Right atrium auricular region (tissue), 2 donors: ENCODE measurements at regions not wholly inside any gene's neighbourhood (a gene's known extent, or its start where the extent isn't known, plus 50 kb on each side); places are given as distances from the start of the nearest gene placed in this dataset.
"Not testable (repeated sequence)": the region's sequence is repeated elsewhere in the genome, so short reads cannot be mapped to it uniquely, and the experiment has no call there.

Experiments used
- DNase-seq: peaks from one replicate; pipeline ENCODE4 v3.0.0-alpha.2; 2019; ENCODE audit warnings: low spot score
- H3K27ac ChIP-seq, 2 donors: fragments of 200-600 bp; sonication (generic); 1 replicate in 1 of 2; 2 replicates in 1 of 2; pipeline ENCODE4 v1.5.1; 2016 to 2019
- H3K27me3 ChIP-seq, 2 donors: fragments of 200-600 bp; sonication (generic); one replicate each; pipeline versions ENCODE4 v1.5.1 to v1.6.0; 2017 to 2019
- H3K36me3 ChIP-seq: fragments of 200-600 bp; sonication (generic); one replicate; pipeline ENCODE4 v1.5.1; 2016
- H3K4me1 ChIP-seq, 2 donors: fragments of 200-600 bp; sonication (generic); one replicate each; pipeline versions ENCODE4 v1.5.1 to v1.6.0; 2017 to 2019
- H3K4me3 ChIP-seq, 2 donors: fragments of 200-600 bp; sonication (generic); 1 replicate in 1 of 2; 2 replicates in 1 of 2; pipeline ENCODE4 v1.5.1; 2017 to 2019; ENCODE audit warnings: mild to moderate bottlenecking in 1 of 2, moderate library complexity in 1 of 2
- H3K9me3 ChIP-seq, 2 donors: fragments of 200-600 bp; sonication (generic); one replicate each; pipeline ENCODE4 v1.5.1; 2019
- CTCF ChIP-seq, 2 donors: fragments of 200-600 bp; sonication (generic); IDR thresholded peaks; one replicate each; pipeline ENCODE4 v1.5.1; 2019; ENCODE audit warnings: antibody characterized with exemption in 2 of 2

DNA sequence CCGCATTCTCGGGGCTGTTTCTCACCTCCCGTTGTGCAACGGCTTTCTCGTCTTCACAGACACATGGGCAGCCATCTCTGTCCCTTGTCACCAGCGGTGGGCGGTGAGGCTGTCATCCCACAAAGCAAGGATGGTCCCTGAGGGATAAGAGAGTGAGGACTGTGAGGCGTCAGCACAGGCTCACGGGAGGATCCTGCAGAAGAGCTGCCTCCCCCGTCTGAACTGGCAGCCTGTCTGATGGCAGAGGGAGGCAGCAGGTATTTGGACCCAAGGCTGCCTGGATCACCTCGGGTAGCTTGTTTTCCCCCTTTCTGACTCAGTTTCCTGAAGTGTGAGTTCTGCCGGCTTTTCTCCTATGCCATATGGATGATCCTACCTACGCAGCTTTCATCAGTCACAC is 208.8 kb downstream of the LAT start:
- not testable (repeated sequence) for H3K27ac ChIP-seq, H3K9me3 ChIP-seq, H3K36me3 ChIP-seq, H3K4me3 ChIP-seq, H3K4me1 ChIP-seq, H3K27me3 ChIP-seq
- peak; percentile 55 for DNase-seq

- not testable (repeated sequence) for H3K27ac ChIP-seq, DNase-seq, H3K4me3 ChIP-seq, H3K27me3 ChIP-seq, H3K4me1 ChIP-seq, H3K36me3 ChIP-seq, H3K9me3 ChIP-seq
These were observed 208.4 kb downstream of the LAT start for GRCh38 chr16:29193248-29193574.

GRCh38 chr16:29192329-29193247 is 207.7 kb downstream of the LAT start:
- no peaks in the 10 kb centered on the region for H3K4me1 ChIP-seq
- TF ChIP-seq CTCF (IDR thresholded peaks at IDR 0.05): no peak
- H3K27me3 ChIP-seq: no peaks in the 10 kb centered on the region
- no peaks in the 10 kb centered on the region for H3K36me3 ChIP-seq
- DNase-seq: peak; percentile 52
- no peak overlapping the region for H3K27ac ChIP-seq
- no peaks in the 10 kb centered on the region for H3K9me3 ChIP-seq
- no peak overlapping the region for H3K4me3 ChIP-seq

DNA sequence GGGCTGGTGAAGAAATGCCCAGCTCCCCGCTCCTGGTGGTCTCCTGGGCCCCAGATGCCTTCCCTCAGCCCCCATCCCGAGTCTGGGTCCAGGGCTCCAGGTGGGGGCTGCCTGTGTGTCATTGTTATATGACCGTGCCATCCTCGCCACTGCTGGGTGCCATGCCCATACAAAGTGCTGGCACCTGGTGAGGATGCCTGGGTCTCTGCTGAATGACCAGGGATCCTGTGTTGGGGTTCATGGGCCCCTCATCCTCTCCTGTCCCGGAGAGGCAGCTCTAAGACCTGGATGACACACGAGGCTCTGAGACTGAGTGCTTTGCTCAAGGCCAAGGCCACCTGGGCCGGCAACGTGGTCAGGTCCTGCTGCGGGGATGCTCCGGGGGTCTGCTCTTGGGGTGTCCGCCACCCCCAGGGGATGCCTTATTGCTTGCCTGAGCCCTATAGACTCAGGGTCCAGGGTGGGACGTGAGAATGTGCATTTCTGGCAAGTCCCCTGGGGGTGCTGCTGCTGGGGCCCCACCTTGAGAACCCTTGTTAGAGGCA is 206.9 kb downstream of the LAT start:
- peak; percentile 23 for DNase-seq
- not testable (repeated sequence) for H3K36me3 ChIP-seq, H3K27ac ChIP-seq

GRCh38 chr16:29190553-29191431 is 205.9 kb downstream of the LAT start:
- not testable (repeated sequence) for H3K4me1 ChIP-seq, H3K27ac ChIP-seq, H3K4me3 ChIP-seq, H3K9me3 ChIP-seq, H3K27me3 ChIP-seq, H3K36me3 ChIP-seq
- DNase-seq: peak; percentile 54

More for the DNA sequence above, 206.9 kb downstream of the LAT start:
- not testable (repeated sequence) for H3K27me3 ChIP-seq, H3K4me3 ChIP-seq, H3K4me1 ChIP-seq, H3K9me3 ChIP-seq

DNA sequence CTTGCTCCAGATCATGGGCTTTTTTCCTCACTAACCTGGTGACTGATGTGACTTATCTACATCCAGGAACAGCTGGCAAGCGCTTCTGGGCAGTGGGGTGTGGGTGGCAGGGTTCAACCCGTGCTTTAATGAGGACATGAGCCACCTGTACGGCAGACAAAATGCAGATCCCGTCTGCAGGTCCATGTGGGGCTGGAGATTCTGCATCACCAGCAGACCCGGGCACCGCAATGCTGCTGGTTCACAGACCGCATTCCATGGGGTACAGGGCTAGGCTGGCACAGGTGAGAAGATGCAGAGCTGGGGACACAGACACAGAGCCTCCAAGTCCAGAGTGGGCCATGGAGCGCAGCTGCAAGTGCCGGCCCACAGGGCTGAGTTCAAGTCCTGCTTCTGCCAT is 204.0 kb downstream of the LAT start:
- H3K4me3 ChIP-seq, H3K9me3 ChIP-seq, H3K27ac ChIP-seq, H3K27me3 ChIP-seq, DNase-seq, H3K36me3 ChIP-seq: not testable (repeated sequence)
- peaks cover 0 to 21% of the 10 kb centered on the region in 2 donors for H3K4me1 ChIP-seq

DNA sequence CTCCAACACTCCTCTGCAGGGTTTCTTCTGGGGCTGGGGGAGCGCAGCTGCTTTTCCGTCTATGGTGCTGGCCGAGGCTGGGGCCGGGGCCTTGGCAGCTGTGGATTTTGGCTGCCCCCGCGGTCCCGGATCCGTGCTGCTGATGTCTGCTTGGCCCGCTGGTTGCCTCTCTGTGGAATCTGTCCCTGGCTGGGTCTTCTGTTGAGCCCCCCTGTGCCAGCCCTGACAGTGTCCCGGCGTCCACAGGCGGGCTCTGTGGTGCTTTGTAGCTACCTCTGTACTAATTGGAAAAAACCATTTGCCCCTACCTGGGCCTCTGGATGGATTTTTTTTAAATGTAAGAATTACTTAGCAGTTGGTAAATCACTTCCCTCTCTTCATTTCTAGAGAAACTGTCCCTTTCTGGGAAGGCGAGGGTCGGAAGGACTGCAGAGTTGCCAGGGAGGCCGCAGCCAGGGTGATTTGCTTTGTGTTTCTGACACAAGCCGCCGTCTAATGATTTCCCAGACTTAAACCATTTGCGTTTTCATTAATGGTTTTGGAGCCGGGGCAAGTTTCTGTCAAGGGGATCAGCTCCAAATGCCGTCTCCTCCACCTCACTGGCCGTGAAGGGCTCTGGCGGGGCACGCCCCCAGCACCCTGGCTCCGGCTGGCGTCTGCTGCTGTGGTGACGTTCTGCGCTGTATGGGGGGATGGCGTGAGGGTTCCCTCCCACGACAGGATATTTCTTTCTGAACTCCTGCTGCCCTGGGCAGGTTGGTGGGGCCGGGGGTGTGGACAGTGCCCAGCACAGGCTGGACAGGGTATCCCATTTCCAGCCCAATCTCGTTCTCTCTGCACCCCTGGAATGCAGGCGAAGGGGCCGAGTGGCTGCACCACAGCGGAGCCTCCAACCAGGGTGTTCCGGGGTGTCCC is 201.7 kb downstream of the LAT start:
- H3K4me3 ChIP-seq, H3K27me3 ChIP-seq, H3K36me3 ChIP-seq, DNase-seq, H3K9me3 ChIP-seq: not testable (repeated sequence)
- peak overlapping the region; percentile 72 to 86 for H3K27ac ChIP-seq
- H3K4me1 ChIP-seq: peaks cover 0 to 39% of the 10 kb centered on the region in 2 donors

DNA sequence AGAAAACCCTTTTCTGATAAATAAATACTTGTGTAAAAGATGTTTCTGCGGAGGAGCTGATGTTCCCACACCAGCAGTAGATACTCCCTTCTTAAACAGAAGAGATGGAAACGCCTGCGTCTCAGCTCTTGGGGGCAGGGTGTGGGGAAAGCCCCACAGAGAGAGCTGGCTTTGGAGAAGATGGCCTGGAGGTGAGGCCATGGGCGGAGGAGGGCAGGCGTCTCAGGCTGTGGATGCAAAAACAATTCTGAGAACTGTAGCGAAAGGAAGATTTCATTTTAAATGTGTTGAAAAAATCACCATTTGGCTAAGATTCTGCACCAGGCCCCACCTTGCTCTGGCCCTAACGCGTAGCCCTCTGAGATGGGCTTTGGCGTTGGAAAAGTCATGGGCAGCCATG is 201.0 kb downstream of the LAT start:
- Histone ChIP-seq H3K27ac (peak overlapping the region; percentile 72 to 86), H3K4me1 (peaks cover 0 to 39% of the 10 kb centered on the region in 2 donors)
- H3K27me3 ChIP-seq, H3K36me3 ChIP-seq, H3K4me3 ChIP-seq, H3K9me3 ChIP-seq, DNase-seq: not testable (repeated sequence)

- DNase-seq: peak; percentile 93
These were observed 200.0 kb downstream of the LAT start for GRCh38 chr16:29184738-29185438.

GRCh38 chr16:29182940-29183868 is 198.4 kb downstream of the LAT start:
- H3K9me3 ChIP-seq, H3K27me3 ChIP-seq, DNase-seq, H3K36me3 ChIP-seq, H3K4me3 ChIP-seq: not testable (repeated sequence)
- Histone ChIP-seq H3K27ac (peak overlapping the region; percentile 72 to 86), H3K4me1 (peaks cover 0 to 56% of the 10 kb centered on the region in 2 donors)

More at GRCh38 chr16:29184738-29185438, 200.0 kb downstream of the LAT start:
- peak overlapping the region in 1 of 2 donors; percentile 25 for H3K4me3 ChIP-seq
- peak overlapping the region; percentile 72 to 86 for H3K27ac ChIP-seq
- not testable (repeated sequence) for H3K27me3 ChIP-seq, H3K9me3 ChIP-seq, H3K36me3 ChIP-seq
- peaks cover 0 to 45% of the 10 kb centered on the region in 2 donors for H3K4me1 ChIP-seq
